MM.1S (cell line): ENCODE measurements at regions not wholly inside any gene's neighbourhood (a gene's known extent, or its start where the extent isn't known, plus 50 kb on each side); places are given as distances from the start of the nearest gene placed in this dataset.
A peak's percentile ranks its signal among the peaks of the same experiment; 100 is the strongest.

Source experiments
- DNase-seq: peaks from one replicate; pipeline ENCODE4 v3.0.0-alpha.2; 2015
- H2AFZ ChIP-seq: fragments of 300-600 bp; sonication (generic); 2 replicates; pipeline ENCODE4 v1.6.0; 2016; ENCODE audit warnings: antibody characterized with exemption, low read length
- H3F3A ChIP-seq: fragments of 300-600 bp; sonication (generic); 2 replicates; pipeline ENCODE4 v1.6.1; 2016; ENCODE audit warnings: mild to moderate bottlenecking, antibody characterized with exemption, low read length, moderate library complexity, mixed read lengths; ENCODE audit not compliant: insufficient read depth
- H3K27ac ChIP-seq: fragments of 300-600 bp; sonication (generic); 2 replicates; pipeline ENCODE4 v1.5.1; 2016; ENCODE audit warnings: mild to moderate bottlenecking, low read length
- H3K27me3 ChIP-seq: fragments of 300-600 bp; sonication (generic); replicated peaks from 2 replicates; pipeline ENCODE4 v1.6.0; 2016; ENCODE audit warnings: low read length; ENCODE audit not compliant: insufficient read depth
- H3K36me3 ChIP-seq: fragments of 300-600 bp; sonication (generic); replicated peaks from 2 replicates; pipeline ENCODE4 v1.6.1; 2016; ENCODE audit warnings: mild to moderate bottlenecking, low read length, mixed read lengths; ENCODE audit not compliant: insufficient read depth
- H3K4me1 ChIP-seq: fragments of 300-600 bp; sonication (generic); 2 replicates; pipeline ENCODE4 v1.6.1; 2016; ENCODE audit warnings: low read length, mixed read lengths
- H3K4me2 ChIP-seq: fragments of 300-600 bp; sonication (generic); 2 replicates; pipeline ENCODE4 v1.6.0; 2016; ENCODE audit warnings: low read depth, low read length
- H3K4me3 ChIP-seq: fragments of 300-600 bp; sonication (generic); 2 replicates; pipeline ENCODE4 v1.5.1; 2016; ENCODE audit warnings: low read length, mixed read lengths
- H3K79me2 ChIP-seq: fragments of 300-600 bp; sonication (generic); 2 replicates; pipeline ENCODE4 v1.6.1; 2016; ENCODE audit warnings: mixed run types, low read length, mixed read lengths
- H3K9ac ChIP-seq: fragments of 300-600 bp; sonication (generic); 2 replicates; pipeline ENCODE4 v1.6.1; 2016; ENCODE audit warnings: low read length, mixed read lengths
- H3K9me2 ChIP-seq: fragments of 300-600 bp; sonication (generic); replicated peaks from 2 replicates; pipeline ENCODE4 v1.6.1; 2016; ENCODE audit warnings: mild to moderate bottlenecking, low read length, mixed read lengths; ENCODE audit not compliant: insufficient read depth
- H3K9me3 ChIP-seq: fragments of 300-600 bp; sonication (generic); replicated peaks from 2 replicates; pipeline ENCODE4 v1.6.1; 2016; ENCODE audit warnings: mild to moderate bottlenecking, low read length, mixed read lengths; ENCODE audit not compliant: insufficient read depth
- H4K20me1 ChIP-seq: fragments of 300-600 bp; sonication (generic); 2 replicates; pipeline ENCODE4 v1.6.1; 2016; ENCODE audit warnings: mild to moderate bottlenecking, low read length, moderate library complexity, mixed read lengths; ENCODE audit not compliant: insufficient read depth
- CTCF ChIP-seq: fragments of 300-600 bp; sonication (generic); IDR thresholded peaks from 2 replicates; pipeline ENCODE4 v1.5.1; 2016; ENCODE audit warnings: antibody characterized with exemption, low read length, mixed read lengths
- EZH2 ChIP-seq: fragments of 300-600 bp; sonication (generic); optimal IDR thresholded peaks from 2 replicates; pipeline ENCODE3; 2017; ENCODE audit warnings: low read depth, mild to moderate bottlenecking, antibody characterized with exemption, low read length, mixed read lengths
- EZH2phosphoT487 ChIP-seq: fragments of 300-600 bp; sonication (generic); IDR thresholded peaks from 2 replicates; pipeline ENCODE4 v1.6.1; 2018; ENCODE audit warnings: antibody characterized with exemption, low read length

- H3K4me1 ChIP-seq = no peaks in the 10 kb centered on the region
- 0 out of 2 replicates have a peak, but pooled peaks cover 3% of the 10 kb centered on the region for H3F3A ChIP-seq
- no peak overlapping the region for H3K4me2 ChIP-seq
- H3K27me3 ChIP-seq = no peaks in the 10 kb centered on the region
- no peaks in the 10 kb centered on the region for H3K9me2 ChIP-seq
- H4K20me1 ChIP-seq = no peaks in the 10 kb centered on the region
- H3K4me3 ChIP-seq = no peak overlapping the region
- DNase-seq = peak; percentile 61
- H3K9ac ChIP-seq = no peak overlapping the region
- H3K79me2 ChIP-seq = no peaks in the 10 kb centered on the region
- no peaks in the 10 kb centered on the region for H3K36me3 ChIP-seq
- TF ChIP-seq EZH2 = no peak
- TF ChIP-seq CTCF = no peak
- TF ChIP-seq EZH2phosphoT487 = no peak
- no peak overlapping the region for H3K27ac ChIP-seq
- no peaks in the 10 kb centered on the region for H3K9me3 ChIP-seq
- H2AFZ ChIP-seq = no peak overlapping the region
Measured at GRCh38 chr17:54795046-54795445, 105.6 kb upstream of the TOM1L1 start.

DNA sequence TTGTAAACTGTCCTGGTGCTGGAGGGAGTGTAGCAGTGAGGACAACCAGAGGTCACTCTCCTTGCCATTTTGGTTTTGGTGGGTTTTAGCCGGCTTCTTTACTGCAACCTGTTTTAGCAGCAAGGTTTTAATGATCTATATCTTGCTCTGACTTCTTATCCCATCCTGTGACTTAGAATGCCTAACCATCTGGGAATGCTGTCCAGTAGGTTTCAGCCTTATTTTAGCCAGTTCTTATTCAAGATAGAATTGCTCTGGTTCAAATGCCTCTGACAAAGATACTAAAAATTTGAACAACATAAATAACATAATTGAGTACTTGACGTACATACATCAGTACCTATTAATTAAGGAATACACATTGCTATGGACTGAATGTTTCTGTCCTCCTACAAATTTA is 93.3 kb upstream of the TOM1L1 start:
- Histone ChIP-seq H3K27ac (no peak overlapping the region), H3F3A (no peaks in the 10 kb centered on the region), H4K20me1 (no peaks in the 10 kb centered on the region), H3K27me3 (no peaks in the 10 kb centered on the region), H3K9me3 (no peaks in the 10 kb centered on the region), H3K4me3 (no peak overlapping the region), H3K9ac (no peak overlapping the region), H3K4me1 (no peaks in the 10 kb centered on the region), H3K9me2 (no peaks in the 10 kb centered on the region), H2AFZ (no peak overlapping the region), H3K79me2 (no peaks in the 10 kb centered on the region), H3K4me2 (no peak overlapping the region), H3K36me3 (no peaks in the 10 kb centered on the region)
- TF ChIP-seq EZH2 (no peak), EZH2phosphoT487 (no peak), CTCF (no peak)
- no peak for DNase-seq

DNA sequence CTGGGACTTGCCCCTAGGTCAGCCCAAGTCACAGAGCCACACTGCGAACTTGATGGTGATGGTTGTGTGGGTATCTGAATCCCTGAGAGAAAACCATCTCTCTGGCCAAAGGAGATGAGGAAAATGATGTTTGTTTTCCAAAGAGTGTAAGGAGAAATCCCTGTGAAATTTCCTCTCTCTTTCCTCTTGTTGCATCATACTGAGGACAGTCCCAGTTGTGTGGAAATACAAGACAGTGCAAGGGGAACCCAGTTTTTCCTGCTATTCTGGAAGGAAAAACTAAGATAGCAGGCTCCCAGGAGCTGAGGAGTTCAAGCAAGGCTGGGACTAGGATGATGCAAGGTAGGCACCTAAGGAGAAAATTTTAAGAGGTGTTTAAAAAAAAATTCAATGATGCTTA is 86.8 kb upstream of the TOM1L1 start:
- Histone ChIP-seq H3K27me3 (no peaks in the 10 kb centered on the region), H3K4me2 (no peak overlapping the region), H3K9me2 (no peaks in the 10 kb centered on the region), H2AFZ (no peak overlapping the region), H3K79me2 (no peaks in the 10 kb centered on the region), H4K20me1 (no peaks in the 10 kb centered on the region), H3K4me3 (no peak overlapping the region), H3F3A (no peaks in the 10 kb centered on the region), H3K9ac (no peak overlapping the region), H3K27ac (no peak overlapping the region), H3K4me1 (no peaks in the 10 kb centered on the region), H3K9me3 (no peaks in the 10 kb centered on the region), H3K36me3 (no peaks in the 10 kb centered on the region)
- no peak for DNase-seq
- no peak for TF ChIP-seq CTCF
- no peak for TF ChIP-seq EZH2
- TF ChIP-seq EZH2phosphoT487 = no peak
